Astrocyte of the cerebellum (primary cell): ENCODE measurements at regions not wholly inside any gene's neighbourhood (a gene's known extent, or its start where the extent isn't known, plus 50 kb on each side); places are given as distances from the start of the nearest gene placed in this dataset.

Experiments used
- DNase-seq: peaks from one replicate; pipeline ENCODE4 v3.0.0-alpha.2; 2011; ENCODE audit warnings: low read depth
- H3K4me3 ChIP-seq: 2 replicates; pipeline ENCODE4 v1.5.1; 2011; ENCODE audit warnings: mild to moderate bottlenecking, low read depth, low read length, moderate library complexity
- in situ Hi-C: cut with HindIII; loops from 2 replicates; pipeline ENCODE4 v1.10.0; 2017; ENCODE audit warnings: low sequenced_read_pairs
- TF ChIP-seq, protein P1 (sequence below): IDR thresholded peaks from 2 replicates; pipeline ENCODE4 v1.5.1; 2012; ENCODE audit warnings: low read length, low read depth, moderate library complexity, mild to moderate bottlenecking; ENCODE audit errors: missing control alignments

DNA sequence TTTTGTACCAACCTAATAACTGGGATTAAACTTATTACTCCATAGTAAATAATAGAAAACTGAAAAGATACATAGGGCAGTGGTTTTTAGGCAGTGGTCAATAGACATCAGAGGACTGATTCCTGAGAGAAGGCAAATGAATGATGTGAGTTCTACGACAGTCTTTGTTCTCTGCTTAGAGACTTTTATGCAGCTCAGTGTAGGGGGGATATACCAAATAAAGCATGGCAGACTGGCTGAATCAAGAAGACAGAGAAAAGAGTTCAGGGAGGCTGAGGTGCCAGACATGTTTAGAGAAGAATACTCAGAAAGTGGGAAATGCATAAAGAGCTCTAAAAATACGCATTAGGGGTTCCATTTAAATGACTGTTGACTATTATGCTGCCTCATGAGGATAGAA lies 320.8 kb upstream of the FAR2 start:
- in situ Hi-C loops = no loop called here
- H3K4me3 ChIP-seq = no peak overlapping the region
- TF ChIP-seq, protein P1, sequence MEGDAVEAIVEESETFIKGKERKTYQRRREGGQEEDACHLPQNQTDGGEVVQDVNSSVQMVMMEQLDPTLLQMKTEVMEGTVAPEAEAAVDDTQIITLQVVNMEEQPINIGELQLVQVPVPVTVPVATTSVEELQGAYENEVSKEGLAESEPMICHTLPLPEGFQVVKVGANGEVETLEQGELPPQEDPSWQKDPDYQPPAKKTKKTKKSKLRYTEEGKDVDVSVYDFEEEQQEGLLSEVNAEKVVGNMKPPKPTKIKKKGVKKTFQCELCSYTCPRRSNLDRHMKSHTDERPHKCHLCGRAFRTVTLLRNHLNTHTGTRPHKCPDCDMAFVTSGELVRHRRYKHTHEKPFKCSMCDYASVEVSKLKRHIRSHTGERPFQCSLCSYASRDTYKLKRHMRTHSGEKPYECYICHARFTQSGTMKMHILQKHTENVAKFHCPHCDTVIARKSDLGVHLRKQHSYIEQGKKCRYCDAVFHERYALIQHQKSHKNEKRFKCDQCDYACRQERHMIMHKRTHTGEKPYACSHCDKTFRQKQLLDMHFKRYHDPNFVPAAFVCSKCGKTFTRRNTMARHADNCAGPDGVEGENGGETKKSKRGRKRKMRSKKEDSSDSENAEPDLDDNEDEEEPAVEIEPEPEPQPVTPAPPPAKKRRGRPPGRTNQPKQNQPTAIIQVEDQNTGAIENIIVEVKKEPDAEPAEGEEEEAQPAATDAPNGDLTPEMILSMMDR = no peak
- DNase-seq = no peak

DNA sequence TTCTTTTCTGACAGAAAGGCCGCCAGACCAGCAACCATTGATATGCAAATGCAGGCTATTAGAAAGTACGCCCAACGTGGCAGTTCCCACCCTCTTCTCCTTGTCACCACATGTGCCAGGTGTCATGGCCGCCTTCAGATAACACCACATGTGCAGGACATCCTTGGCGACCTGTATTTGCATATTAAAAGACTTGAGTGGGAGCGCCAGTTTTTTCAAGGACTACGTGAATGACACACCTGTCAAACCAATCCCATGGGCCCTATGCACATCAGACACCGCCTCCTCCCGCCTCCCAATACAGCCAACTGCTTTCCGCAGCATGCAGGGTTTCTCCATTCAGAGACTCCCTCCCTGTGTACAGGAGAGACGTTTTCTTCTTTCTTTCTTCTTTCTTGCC lies 318.6 kb upstream of the FAR2 start:
- DNase-seq = no peak
- in situ Hi-C loops = no loop called here
- no peak overlapping the region for H3K4me3 ChIP-seq
- TF ChIP-seq, protein P1 = no peak

DNA sequence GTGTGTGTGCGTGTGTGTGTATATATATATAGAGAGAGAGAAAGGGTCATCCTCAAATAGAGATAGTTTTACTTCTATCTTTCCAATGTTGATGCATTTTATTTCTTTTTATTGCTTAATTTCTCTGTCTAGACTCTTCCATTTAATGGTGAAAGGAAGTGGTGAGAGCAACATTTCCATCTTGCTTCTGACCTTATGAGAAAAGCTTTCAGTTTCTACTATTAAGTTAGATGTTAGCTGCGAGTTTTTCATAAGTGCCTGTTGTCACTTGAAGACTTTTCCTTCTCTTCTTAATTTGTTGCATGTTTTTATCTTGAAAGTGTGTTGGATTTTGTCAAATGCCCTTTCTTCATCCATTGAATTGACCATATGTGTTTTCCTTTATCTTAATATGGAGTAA lies 304.4 kb upstream of the FAR2 start:
- in situ Hi-C loops = no loop called here
- TF ChIP-seq, protein P1 = no peak
- no peak for DNase-seq
- H3K4me3 ChIP-seq = no peak overlapping the region

DNA sequence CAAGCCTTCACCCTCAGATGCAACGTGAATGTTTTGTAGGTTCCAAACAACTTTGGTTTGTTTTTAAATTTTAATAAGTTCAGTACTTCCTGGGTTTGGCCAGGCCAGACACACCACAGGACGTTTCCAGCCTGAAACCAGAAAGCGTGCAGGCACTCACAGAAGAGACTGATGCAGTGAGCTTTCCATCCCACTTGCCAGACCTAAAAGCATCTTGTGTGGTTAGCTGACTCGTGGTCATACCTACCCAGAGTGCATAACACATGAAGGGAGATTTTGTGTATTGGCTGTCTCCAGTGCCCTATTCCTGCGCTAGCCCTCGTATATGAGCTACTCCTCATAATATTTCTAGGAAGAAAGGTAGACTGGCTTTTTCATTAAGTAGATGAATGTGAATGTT lies 297.3 kb upstream of the FAR2 start:
- peak; percentile 11 for DNase-seq
- TF ChIP-seq, protein P1 = no peak
- H3K4me3 ChIP-seq = no peak overlapping the region
- in situ Hi-C loops = no loop called here

DNA sequence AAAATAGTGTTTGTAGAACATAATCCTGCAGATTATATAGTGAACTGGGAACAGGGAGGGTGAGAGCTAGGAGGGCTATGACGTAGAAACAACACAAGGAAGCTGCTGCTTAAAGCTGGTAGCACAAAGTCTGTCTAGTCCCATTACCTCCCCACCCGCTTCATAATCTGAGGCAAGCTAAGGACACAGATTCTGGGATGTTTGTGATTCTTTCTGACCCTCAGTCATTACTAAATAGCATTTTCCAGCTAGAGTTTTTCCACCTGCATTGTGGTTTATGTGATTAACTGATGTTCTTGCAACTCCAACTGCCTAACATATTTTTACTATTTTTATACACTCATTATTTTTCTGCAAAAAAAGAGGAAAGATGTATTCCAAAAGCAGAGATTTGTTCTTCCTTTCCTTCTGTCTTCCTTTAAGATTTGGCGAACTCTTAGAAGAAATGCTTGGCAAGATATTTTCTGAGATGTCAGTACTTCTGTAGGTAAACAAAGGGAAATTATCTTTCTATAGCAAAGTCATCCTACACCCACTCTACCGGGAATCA lies 293.2 kb upstream of the FAR2 start:
- in situ Hi-C loops = no loop called here
- no peak overlapping the region for H3K4me3 ChIP-seq
- TF ChIP-seq, protein P1 = no peak
- no peak for DNase-seq

DNA sequence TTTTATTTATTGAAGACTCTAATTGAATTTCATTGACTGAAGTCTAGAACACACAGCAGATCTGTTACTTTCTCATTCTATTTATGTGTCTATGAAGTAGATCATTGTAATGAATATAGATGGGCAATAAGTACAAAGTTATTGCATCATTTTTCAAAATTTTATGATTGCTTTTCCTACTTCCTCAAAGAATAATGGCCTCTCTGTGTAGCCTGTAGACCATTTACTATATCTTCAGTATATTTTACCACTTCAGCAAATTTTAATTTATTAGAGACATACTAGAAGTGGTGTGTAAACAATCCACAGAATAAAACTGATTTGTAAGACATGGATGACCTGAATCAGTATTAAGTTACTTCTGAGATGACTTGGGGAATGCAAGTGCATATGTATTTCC lies 291.7 kb upstream of the FAR2 start:
- H3K4me3 ChIP-seq = no peak overlapping the region
- no peak for DNase-seq
- TF ChIP-seq, protein P1 = no peak
- in situ Hi-C loops = no loop called here

DNA sequence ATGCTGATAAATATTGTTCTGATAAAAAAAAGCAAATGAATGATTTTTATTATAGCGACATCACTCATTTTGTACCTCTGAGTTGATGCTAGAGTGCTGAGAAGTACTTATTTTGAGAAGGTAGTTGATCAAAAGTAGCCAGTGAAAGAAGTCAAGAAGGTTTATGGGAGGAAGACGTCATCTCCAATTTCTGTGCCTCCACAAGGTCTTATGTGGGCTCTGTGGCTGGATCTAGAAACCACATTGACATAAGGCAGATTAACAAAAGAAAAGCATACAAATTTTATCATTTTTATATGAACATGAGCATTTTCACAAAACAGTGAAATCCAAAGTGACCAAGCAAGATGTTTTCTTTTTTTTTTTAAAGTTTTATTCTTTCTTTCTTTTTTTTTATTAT lies 289.5 kb upstream of the FAR2 start:
- DNase-seq = no peak
- in situ Hi-C loops = no loop called here
- TF ChIP-seq, protein P1 = no peak
- no peak overlapping the region for H3K4me3 ChIP-seq
